CD14-positive monocyte (primary cell): ENCODE measurements at regions not wholly inside any gene's neighbourhood (a gene's known extent, or its start where the extent isn't known, plus 50 kb on each side); places are given as distances from the start of the nearest gene placed in this dataset.
"Not testable (repeated sequence)": the region's sequence is repeated elsewhere in the genome, so short reads cannot be mapped to it uniquely, and the experiment has no call there.

Source experiments
- DNase-seq, 3 donors: peaks; one replicate each; pipeline ENCODE4 v3.0.0-alpha.2; 2011 to 2022
- H2AFZ ChIP-seq: 2 replicates; pipeline ENCODE4 v1.6.0; 2012; ENCODE audit warnings: mild to moderate bottlenecking, low read depth, low read length, inconsistent platforms; ENCODE audit not compliant: insufficient read depth, poor library complexity, severe bottlenecking
- H3K27ac ChIP-seq, 2 donors: 1 replicate in 1 of 2; 2 replicates in 1 of 2; pipeline ENCODE4 v1.5.1; 2012 to 2013; ENCODE audit warnings: low read length in 2 of 2, control low read depth in 1 of 2, inconsistent platforms in 1 of 2, low read depth in 1 of 2, mild to moderate bottlenecking in 1 of 2
- H3K27me3 ChIP-seq, 2 donors: one replicate each; pipeline versions ENCODE4 v1.6.0 to v1.6.1; 2011 to 2013; ENCODE audit warnings: low read length in 2 of 2; ENCODE audit not compliant: control insufficient read depth in 2 of 2, insufficient read depth in 2 of 2
- H3K36me3 ChIP-seq, 2 donors: replicated peaks in 1 of 2; 1 replicate in 1 of 2; 2 replicates in 1 of 2; pipeline versions ENCODE4 v1.5.1 to v1.6.1; 2012 to 2013; ENCODE audit warnings: low read length in 2 of 2, control low read depth in 1 of 2, inconsistent platforms in 1 of 2, mild to moderate bottlenecking in 1 of 2; ENCODE audit not compliant: insufficient read depth in 2 of 2, control insufficient read depth in 1 of 2
- H3K4me1 ChIP-seq, 2 donors: 1 replicate in 1 of 2; 2 replicates in 1 of 2; pipeline versions ENCODE4 v1.5.1 to v1.6.1; 2012 to 2013; ENCODE audit warnings: low read length in 2 of 2, control low read depth in 1 of 2, inconsistent platforms in 1 of 2, mild to moderate bottlenecking in 1 of 2, moderate library complexity in 1 of 2; ENCODE audit not compliant: insufficient read depth in 2 of 2, control insufficient read depth in 1 of 2
- H3K4me2 ChIP-seq: replicated peaks from 2 replicates; pipeline ENCODE3; 2012; ENCODE audit warnings: low read length, moderate library complexity, mild to moderate bottlenecking; ENCODE audit not compliant: poor library complexity, severe bottlenecking; ENCODE audit errors: extremely low read depth
- H3K4me3 ChIP-seq, 3 experiments: fragments of 200-600 bp in 1 of 3; sonication (generic) in 1 of 3; replicated peaks in 1 of 3; 1 replicate in 2 of 3; 2 replicates in 1 of 3; pipeline ENCODE4 v1.5.1; 2011 to 2013; ENCODE audit warnings: low read length in 3 of 3, mild to moderate bottlenecking in 3 of 3, control low read depth in 2 of 3, low read depth in 2 of 3, inconsistent platforms in 1 of 3, moderate library complexity in 1 of 3
- H3K79me2 ChIP-seq: 2 replicates; pipeline ENCODE4 v1.6.0; 2012; ENCODE audit warnings: mild to moderate bottlenecking, control low read depth, inconsistent platforms, low read length, moderate library complexity; ENCODE audit not compliant: insufficient read depth
- H3K9ac ChIP-seq: 2 replicates; pipeline ENCODE4 v1.6.0; 2017; ENCODE audit warnings: low read length, mild to moderate bottlenecking; ENCODE audit not compliant: insufficient read depth, poor library complexity, severe bottlenecking
- H3K9me3 ChIP-seq, 2 donors: replicated peaks in 1 of 2; 1 replicate in 1 of 2; 2 replicates in 1 of 2; pipeline versions ENCODE4 v1.5.1 to v1.6.1; 2012 to 2013; ENCODE audit warnings: low read length in 2 of 2, control low read depth in 1 of 2; ENCODE audit not compliant: control insufficient read depth in 1 of 2, insufficient read depth in 1 of 2
- H4K20me1 ChIP-seq: 2 replicates; pipeline ENCODE4 v1.6.0; 2012; ENCODE audit warnings: mild to moderate bottlenecking, low read length, control low read depth, moderate library complexity; ENCODE audit not compliant: insufficient read depth
- H3K27ac Mint-ChIP-seq, 7 donors: one replicate each; pipeline ENCODE4 v1.8.0; 2020; ENCODE audit warnings: mild to moderate bottlenecking in 7 of 7, mixed read lengths in 7 of 7, moderate library complexity in 6 of 7, inconsistent platforms in 2 of 7
- H3K27me3 Mint-ChIP-seq, 3 donors: one replicate each; pipeline ENCODE4 v1.8.0; 2021 to 2022; ENCODE audit warnings: low read depth in 3 of 3, mild to moderate bottlenecking in 3 of 3, mixed read lengths in 3 of 3, moderate library complexity in 3 of 3, inconsistent platforms in 1 of 3
- H3K36me3 Mint-ChIP-seq, 2 donors: one replicate each; pipeline ENCODE4 v1.8.0; 2020; ENCODE audit warnings: mixed read lengths in 2 of 2, inconsistent platforms in 1 of 2, mild to moderate bottlenecking in 1 of 2
- H3K4me1 Mint-ChIP-seq: one replicate; pipeline ENCODE4 v1.8.0; 2020; ENCODE audit warnings: mild to moderate bottlenecking, mixed read lengths
- H3K4me3 Mint-ChIP-seq, 2 donors: one replicate each; pipeline ENCODE4 v1.8.0; 2020; ENCODE audit warnings: mild to moderate bottlenecking in 2 of 2, mixed read lengths in 2 of 2, moderate library complexity in 1 of 2
- H3K9me3 Mint-ChIP-seq, 7 donors: one replicate each; pipeline ENCODE4 v1.8.0; 2020 to 2022; ENCODE audit warnings: mixed read lengths in 7 of 7, mild to moderate bottlenecking in 6 of 7, moderate library complexity in 6 of 7, inconsistent platforms in 2 of 7
- WGBS: methylation state at CpG from one replicate; pipeline ENCODE4 v1.1.5; 2013; ENCODE audit warnings: missing lambda C conversion rate; ENCODE audit not compliant: insufficient coverage; 5-methylcytosine and 5-hydroxymethylcytosine counted together
- intact Hi-C, 2 donors: fragments of 100-400 bp; cut with micrococcal nuclease; formaldehyde crosslinking; loops; one replicate each; pipeline versions ENCODE4 v1.15.0 to v1.15.1; 2023
- TF ChIP-seq, protein P1 (sequence below): fragments of 200-600 bp; IDR thresholded peaks from one replicate; pipeline ENCODE4 v1.8.0; 2022; ENCODE audit warnings: antibody characterized with exemption, mild to moderate bottlenecking

DNA sequence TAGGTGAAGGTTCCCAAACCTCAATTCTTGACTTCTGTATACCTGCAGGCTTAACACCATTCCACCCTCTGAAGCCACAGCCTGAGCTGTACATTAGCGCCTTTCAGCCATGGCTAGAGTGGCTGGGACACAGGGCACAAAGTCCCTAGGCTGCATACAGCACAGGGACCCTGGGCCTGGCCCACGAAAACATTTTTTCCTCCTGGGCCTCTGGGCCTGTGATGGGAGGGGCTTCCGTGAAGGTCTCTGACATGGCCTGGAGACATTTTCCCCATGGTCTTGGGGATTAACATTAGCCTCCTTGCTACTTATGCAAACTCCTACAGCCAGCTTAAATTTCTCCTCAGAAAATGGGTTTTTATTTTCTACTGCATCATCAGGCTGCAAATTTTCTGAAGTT lies 195.2 kb upstream of the NR3C2 start:
- H3K4me1 ChIP-seq, H3K36me3 Mint-ChIP-seq, H3K4me1 Mint-ChIP-seq, H3K4me3 ChIP-seq, DNase-seq, H3K27me3 ChIP-seq, H3K27me3 Mint-ChIP-seq, intact Hi-C loops, H3K27ac ChIP-seq, H3K36me3 ChIP-seq, H4K20me1 ChIP-seq, H2AFZ ChIP-seq, H3K4me3 Mint-ChIP-seq, H3K9ac ChIP-seq, H3K4me2 ChIP-seq, H3K27ac Mint-ChIP-seq, H3K79me2 ChIP-seq: not testable (repeated sequence)
- no CpG with 5 or more reads among the region's 3 CpGs for WGBS
- peaks cover 11 to 22% of the 10 kb centered on the region in 2 donors for H3K9me3 ChIP-seq
- H3K9me3 Mint-ChIP-seq: peaks cover 13 to 32% (median 24%) of the 10 kb centered on the region in 7 donors

DNA sequence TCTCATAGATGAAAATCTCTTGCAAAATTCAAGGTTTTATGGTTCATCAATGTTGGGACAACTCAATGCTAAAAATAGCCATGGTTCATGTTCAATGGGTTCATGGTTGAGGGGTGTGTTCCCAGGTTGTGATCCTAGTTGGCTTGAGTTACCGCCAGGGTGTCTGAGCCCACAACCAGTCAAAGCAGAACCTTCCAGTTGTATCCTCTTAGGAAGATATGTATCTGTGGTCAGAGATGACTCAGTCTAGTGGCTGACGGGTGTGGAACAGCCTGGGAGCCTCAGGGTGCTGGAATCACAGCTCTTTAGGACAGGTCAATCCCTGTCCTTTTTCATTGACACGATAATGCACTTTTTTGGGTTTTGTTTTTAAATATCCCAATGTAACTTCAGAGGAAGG lies 192.3 kb upstream of the NR3C2 start:
- Histone ChIP-seq H3K4me1 (no peaks in the 10 kb centered on the region), H3K36me3 (no peaks in the 10 kb centered on the region), H2AFZ (no peak overlapping the region), H3K4me2 (no peak overlapping the region), H3K4me3 (no peak overlapping the region), H3K27ac (no peak overlapping the region), H4K20me1 (no peaks in the 10 kb centered on the region), H3K9ac (no peak overlapping the region), H3K27me3 (no peaks in the 10 kb centered on the region), H3K9me3 (peaks cover 11 to 22% of the 10 kb centered on the region in 2 donors), H3K79me2 (no peaks in the 10 kb centered on the region)
- intact Hi-C loops: no loop called here
- Mint-ChIP-seq H3K9me3 (peaks cover 10 to 32% (median 22%) of the 10 kb centered on the region in 7 donors), H3K36me3 (no peaks in the 10 kb centered on the region), H3K27me3 (no peaks in the 10 kb centered on the region), H3K4me1 (no peaks in the 10 kb centered on the region), H3K27ac (no peak overlapping the region), H3K4me3 (no peak overlapping the region)
- DNase-seq: no peak
- WGBS: 70% methylated on average over 3 of the region's 3 CpGs
- TF ChIP-seq, protein P1, sequence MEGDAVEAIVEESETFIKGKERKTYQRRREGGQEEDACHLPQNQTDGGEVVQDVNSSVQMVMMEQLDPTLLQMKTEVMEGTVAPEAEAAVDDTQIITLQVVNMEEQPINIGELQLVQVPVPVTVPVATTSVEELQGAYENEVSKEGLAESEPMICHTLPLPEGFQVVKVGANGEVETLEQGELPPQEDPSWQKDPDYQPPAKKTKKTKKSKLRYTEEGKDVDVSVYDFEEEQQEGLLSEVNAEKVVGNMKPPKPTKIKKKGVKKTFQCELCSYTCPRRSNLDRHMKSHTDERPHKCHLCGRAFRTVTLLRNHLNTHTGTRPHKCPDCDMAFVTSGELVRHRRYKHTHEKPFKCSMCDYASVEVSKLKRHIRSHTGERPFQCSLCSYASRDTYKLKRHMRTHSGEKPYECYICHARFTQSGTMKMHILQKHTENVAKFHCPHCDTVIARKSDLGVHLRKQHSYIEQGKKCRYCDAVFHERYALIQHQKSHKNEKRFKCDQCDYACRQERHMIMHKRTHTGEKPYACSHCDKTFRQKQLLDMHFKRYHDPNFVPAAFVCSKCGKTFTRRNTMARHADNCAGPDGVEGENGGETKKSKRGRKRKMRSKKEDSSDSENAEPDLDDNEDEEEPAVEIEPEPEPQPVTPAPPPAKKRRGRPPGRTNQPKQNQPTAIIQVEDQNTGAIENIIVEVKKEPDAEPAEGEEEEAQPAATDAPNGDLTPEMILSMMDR: no peak
